ENCODE measurements at regions not wholly inside any gene's neighbourhood (a gene's known extent, or its start where the extent isn't known, plus 50 kb on each side); places are given as distances from the start of the nearest gene placed in this dataset.

DNA sequence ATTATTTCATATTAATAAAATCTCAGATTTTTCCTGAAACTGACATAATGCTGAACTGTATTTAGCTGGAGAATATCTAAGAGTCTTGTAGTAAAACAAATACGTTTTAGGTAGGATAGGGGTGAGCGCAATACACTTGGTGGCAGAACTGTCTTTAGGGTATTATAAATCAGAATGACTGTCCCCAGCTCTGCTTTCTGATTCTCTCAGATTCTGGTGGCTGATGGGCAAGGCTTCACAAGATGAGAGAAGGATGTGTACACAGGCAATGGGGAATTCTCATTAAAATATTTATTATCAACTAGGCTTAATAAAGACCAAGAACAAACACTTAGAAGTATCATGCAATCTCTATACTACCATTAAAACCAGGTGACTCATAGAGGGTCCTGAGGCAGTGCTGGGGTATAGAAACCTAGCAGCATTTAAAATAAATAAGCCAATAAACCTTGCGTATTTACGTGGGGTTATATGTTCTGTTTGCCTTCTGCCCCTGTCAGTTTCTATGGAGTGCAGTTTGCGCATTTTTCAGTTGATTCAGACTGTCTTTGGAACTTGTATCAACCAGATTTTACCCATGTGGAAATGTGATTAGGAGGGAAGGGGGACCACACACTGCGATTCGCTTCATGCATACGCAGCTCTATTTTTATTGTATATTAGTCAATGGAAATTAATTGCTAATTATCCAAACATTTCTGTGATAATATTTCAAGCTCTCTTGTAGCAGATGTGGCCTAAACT, 1150.7 kb upstream of the WWC1 start:
- DNase-seq (ENCODE audit: low spot score): no peak

DNA sequence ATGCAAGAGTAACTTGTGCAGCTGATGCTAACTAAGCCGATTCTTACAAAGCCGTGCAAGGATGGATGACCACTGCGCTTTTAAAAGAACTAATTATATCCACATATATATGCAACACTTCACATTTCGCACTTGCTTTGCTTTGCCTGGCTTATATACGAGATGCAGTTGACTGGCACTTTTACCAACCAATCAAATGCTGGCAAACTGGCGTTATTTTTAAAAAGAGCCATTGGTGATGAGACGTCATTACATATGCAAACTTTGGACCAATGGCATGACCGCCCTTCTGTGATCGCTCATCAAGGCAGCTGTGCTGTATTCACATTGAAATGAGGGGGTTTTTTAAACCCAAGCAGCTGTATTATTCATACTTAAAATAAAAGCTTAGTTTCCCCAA, 1147.7 kb upstream of the WWC1 start:
- DNase-seq (ENCODE audit: low spot score): peak; percentile 4

DNA sequence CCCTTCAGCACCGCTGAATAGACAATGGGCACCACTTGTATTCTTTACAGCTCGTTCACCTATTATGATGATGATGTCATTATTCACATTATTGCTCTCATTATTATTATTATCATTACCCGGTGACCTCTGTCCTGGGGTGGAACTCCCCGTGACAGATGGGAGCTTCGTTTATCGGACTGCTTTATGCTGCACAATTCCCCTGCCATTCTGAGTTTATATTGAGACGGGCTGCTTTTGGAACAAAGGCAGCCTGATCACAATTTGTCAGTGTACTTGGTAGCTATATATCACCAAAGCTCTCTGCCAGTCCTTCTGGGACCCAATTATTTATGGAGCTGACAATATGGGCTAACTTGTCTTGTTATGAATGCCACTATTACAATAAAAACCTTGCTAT, 1145.6 kb upstream of the WWC1 start:
- no peak for DNase-seq (ENCODE audit: low spot score)

DNA sequence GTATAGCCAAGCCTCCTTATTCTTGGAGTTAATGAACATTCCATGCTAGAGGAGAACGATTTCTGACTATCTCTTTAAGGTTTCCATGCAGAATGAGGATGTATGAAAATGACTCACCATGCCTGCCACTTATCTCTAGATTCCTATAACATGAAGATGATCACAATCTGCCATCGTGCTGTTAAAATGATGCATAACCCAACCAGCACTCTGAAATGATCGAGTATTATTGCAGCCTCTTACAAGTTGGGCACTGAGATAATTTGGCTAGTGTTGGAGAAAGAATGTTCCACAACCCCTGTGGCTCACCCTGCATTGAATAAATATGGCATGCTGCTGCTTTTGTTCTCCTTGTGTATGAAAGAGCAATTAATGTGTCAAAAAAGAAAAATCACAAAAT, 1143.6 kb upstream of the WWC1 start:
- DNase-seq (ENCODE audit: low spot score): no peak

DNA sequence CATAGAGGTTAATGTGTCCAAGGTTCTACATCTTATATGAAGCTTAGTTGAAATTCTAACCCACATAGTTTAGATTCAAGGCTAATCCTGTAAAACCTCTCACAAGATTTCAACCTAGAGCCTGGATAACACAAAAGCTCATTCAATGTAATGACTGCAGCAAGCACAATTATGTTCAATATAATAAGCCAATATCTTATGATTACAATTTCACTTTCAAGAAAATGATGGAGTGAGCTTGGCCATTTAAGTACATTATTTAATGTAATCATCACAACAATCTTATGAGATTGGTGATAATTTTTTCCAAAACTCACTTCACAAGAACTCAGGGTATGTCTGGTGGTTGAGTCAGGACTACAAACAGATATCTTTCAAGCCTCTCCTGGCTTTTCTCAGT, 1140.8 kb upstream of the WWC1 start:
- no peak for DNase-seq (ENCODE audit: low spot score)

DNA sequence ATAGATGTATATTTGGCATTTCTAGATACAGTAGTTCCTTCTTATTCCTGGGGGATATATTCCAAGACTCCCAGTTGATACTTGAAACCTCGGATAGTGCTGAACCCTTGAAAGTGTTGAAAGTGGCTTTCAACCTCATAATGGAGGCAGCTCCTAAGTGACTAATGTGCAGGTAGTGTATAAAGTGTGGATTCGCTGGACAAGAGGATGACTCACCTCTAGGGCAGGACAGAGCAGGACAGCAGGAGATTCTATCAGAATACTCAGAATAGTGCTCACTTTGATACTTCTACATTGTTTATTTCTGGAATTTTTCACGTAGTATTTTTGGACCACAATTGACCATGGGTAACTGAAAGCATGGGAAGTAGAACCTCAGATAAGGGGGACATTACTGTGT, 1138.9 kb upstream of the WWC1 start:
- no peak for DNase-seq (ENCODE audit: low spot score)

DNA sequence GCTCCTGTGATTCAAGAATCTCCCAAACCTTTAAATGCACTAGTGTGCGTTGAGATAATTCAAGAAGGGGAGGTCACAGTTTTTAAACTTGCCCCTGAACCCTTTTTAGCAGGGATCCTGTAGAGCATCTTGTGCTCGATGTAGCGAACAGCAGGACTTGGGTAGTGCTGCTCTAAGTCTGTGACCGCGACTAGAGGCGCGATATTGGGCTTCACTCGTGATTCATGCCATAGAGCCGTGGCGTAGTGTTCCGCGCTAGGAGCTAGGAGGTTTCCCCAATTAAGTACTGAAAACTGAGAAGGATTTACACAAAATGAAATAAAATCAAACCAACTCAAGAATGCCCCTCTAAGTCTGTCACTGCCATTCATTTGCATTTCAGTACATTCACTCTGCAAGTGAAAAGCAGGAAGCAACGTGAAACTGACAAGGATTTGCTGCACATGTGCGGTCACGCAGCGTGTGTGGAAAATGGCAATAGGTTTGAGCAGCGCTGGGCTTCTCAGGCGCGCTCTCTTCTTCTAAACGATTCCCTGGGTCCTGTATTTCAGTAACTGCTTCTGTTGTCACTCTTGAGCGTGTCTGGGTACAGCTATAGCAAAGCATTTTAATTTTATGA, 1135.9 kb upstream of the WWC1 start:
- DNase-seq (ENCODE audit: low spot score): no peak

DNA sequence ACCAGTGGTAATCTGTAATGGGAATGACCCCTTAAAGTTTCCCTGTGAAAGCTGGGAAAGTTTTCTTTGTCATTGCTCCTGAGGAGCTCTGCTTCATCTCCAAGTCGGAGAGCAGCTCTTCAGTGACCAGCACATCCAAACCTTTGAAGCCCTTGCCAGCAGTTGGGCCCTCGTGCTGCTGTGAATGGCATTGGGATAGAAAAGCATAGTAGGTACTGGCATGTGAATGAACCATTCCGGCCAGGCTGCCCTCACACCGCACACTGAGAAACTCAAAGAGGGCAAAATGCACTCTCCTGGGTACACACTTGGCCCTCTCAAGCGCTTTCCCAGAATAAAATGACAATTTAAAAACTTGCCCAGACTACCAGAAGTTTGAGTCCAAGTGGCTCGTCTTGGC, 1135.0 kb upstream of the WWC1 start:
- DNase-seq (ENCODE audit: low spot score): peak; percentile 4

DNA sequence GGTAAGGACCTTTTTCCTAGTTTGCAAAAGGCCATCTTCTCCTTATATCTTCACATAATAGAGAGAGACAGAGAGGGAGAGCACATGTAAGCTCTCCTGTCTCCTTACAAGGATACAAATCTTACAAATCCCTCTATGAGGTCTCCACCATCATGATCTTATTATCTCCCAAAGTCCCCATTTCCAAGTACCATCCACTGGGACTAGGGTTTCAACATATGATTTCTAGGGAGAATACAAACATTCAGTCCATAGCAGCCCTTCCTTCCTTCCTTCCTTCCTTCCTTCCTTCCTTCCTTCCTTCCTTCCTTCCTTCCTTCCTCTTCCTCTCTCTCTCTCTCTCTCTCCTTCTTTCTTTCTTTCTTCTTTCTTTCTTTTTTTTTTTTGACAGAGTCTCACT, 1132.9 kb upstream of the WWC1 start:
- DNase-seq (ENCODE audit: low spot score): no peak

DNA sequence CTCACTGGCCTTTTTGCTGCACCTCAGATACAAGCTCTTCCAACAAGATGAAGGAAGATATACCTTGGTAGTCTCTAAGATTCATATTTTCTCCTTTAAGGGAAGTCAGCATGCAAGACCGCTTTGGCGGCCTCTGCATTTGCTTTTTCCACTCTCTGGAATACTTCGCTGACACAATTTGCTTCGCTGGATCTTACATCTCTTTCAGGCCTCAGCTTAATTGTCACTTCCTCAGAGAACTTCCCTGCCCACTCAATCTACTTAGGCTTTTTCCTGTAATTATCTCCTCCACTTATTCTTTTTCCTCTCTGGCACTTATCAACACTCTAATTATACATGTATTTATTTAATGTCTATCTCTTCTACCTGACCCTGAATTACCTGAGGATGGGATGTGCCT, 1131.1 kb upstream of the WWC1 start:
- DNase-seq (ENCODE audit: low spot score): no peak

DNA sequence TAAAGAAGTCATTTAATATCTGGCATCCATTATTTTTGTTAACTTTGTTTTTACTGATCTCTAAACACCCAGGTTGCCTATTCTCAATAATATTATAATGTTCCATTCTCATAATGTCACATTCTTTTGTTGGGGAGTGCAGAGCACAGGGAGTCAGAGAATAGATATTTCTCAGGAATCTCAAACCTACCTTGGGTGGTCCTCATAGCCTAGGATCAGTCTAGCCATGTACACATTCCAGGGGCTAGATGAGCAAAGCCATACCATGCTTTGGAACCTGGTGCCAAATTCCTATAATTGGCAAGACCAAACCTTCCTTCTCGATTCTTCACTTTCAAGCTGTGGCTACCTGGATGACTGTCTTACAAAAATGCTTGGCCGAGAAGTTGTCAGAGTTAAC, 1124.7 kb upstream of the WWC1 start:
- DNase-seq (ENCODE audit: low spot score): no peak

DNA sequence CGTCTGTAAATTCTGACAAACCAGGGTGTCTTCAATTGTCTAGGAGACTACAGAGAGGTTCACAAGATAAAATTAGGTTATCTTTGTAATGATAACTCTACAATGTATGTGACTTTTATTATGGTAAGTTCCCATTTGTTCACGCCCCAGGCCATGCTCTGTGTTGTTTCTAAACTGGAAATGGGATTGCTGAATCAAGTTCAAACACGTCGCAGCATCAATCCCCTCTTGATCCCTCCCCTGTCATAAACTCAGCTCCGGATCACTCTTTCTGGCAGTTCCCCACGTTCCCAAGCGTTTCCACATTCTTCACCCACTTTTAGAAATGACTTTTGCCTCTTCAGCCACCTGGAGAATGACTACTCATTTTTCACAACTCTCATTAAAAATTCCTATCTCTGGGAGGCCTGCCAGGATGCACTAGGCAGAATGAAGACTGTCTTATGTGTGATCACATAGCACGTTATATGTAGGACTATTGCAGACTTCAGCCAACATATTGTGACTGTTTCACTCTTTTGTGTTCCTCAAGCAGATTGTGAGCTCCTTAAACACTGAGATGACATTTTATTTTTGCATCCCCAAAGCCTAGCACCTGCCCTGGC, 1124.2 kb upstream of the WWC1 start:
- DNase-seq (ENCODE audit: low spot score): no peak

DNA sequence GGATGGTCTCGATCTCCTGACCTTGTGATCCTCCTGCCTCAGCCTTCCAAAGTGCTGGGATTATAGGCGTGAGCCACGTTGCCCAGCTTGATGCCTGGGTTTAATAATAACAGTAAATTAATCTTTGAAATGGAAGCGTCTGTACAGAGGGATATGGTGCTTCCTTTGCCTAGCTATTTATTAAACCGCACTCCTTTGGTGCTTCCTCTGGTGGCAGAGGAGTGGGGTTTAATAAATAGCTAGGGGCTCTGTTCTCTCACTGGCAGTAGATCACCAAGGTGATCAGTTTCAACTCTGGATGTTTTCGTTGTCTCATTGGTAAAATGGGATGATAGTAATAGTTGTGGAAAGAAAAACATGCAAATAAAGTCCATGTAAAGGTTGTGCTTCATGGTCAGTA, 1122.5 kb upstream of the WWC1 start:
- no peak for DNase-seq (ENCODE audit: low spot score)

DNA sequence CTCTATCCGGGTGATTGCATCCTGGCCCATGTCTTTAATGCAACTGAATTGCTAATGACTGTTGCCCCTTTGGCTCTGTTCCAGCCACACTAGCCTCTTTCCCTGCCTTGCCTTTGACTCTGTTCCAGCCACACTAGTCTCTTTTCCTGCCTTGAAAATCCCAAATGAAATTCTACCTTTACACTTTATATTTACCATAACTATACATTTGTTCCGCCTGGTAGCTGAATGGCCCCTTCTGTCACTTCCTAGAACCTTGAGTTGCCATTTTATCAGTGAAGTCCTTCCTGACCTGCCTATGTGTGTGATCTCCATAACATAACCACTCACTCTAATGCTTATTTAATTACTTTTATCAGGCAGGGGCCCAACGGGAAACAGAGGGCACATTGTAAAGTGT, 1120.4 kb upstream of the WWC1 start:
- DNase-seq (ENCODE audit: low spot score): no peak

DNA sequence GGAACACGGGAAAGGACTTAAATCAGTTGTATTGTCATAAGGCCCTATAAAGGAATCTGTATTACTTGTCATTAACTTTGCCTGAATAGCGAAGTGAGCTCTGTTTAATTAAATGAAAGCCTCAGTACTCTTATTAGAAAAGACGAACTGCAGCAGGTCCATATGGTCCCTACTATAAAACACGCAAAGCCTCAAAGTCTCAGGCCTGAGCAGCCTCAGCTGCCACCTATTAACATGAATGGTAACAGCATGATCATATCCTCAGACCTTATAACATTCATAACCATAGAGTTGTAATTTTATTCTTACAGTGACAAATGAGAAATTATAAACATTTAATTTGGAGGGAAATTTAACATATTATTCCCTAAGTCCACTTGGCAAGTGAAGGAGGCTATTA, 1113.7 kb upstream of the WWC1 start:
- DNase-seq (ENCODE audit: low spot score): no peak

DNA sequence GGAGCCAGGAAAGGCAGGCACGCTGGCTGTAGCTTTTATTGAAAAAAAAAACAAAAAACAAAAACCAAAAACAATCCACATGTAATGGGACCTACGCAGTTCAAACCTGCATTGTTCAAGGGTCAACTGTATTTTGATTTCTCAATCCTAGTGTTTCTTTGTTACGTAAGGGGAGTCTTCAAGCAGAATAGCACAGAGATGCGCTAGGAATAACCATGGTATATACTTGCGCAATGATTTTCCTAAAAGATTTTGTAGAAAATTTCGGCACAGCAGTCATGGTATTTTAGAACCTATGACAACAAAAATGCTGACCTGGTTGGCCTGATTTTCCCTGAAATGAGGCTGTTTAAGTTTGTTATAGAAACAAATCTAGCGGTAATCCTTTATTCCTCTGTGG, 1110.5 kb upstream of the WWC1 start:
- DNase-seq (ENCODE audit: low spot score): no peak

DNA sequence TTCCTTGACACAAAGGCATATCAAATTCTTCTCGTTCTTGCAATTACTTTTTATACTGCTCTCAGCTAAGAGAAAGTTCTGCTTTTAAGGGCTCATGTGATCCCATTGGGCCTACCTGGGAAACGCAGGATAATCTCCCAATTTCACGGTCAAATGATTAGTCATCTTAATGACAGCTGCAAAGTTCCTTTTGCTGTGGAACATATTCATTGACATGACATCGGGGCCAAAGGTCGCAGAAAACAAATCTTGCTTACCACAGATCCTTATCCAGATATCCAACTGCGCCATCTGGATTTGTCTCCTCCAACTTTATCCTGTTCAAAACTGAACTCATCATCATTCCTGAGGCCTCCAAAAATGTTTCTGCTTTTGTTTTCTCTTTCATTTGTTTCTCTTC, 1085.6 kb upstream of the WWC1 start:
- DNase-seq (ENCODE audit: low spot score): no peak

DNA sequence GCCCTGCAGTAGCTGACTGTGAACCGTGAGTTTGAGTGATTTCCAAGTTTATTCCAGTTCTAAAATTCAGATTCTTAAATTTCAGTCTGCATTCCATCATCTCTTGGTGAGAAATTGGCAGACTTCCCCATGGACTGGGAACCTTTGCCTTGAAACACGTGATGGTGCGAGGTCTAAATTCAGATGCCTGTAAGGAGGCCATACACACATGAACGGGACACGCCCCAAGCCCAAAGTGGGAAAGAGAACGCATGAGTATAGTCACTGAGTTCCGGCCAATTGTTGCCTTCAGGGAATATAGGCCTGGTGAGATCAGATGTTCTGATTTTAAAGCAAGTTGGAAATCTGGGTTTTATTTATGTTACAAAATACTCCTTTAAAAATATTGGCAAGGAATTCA, 1084.4 kb upstream of the WWC1 start:
- DNase-seq (ENCODE audit: low spot score): no peak

DNA sequence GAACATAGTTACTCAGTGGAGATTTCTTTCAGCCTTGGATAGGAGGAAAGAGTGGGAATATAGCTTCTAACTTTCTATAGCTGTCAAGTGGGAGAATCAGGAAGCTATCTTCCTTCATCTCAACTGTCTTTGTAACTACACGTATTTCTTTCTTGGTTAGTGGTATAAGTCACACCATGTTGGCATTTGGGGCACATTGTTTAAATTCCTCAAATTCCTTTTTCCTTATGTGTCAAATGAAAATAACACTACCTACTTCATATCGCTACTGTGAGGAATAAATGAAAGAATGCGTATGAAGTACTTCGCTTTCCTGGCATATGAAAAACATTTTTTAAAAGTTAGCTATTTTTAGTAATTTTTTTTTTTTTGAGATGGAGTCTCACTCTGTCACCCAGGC, 1082.5 kb upstream of the WWC1 start:
- no peak for DNase-seq (ENCODE audit: low spot score)

DNA sequence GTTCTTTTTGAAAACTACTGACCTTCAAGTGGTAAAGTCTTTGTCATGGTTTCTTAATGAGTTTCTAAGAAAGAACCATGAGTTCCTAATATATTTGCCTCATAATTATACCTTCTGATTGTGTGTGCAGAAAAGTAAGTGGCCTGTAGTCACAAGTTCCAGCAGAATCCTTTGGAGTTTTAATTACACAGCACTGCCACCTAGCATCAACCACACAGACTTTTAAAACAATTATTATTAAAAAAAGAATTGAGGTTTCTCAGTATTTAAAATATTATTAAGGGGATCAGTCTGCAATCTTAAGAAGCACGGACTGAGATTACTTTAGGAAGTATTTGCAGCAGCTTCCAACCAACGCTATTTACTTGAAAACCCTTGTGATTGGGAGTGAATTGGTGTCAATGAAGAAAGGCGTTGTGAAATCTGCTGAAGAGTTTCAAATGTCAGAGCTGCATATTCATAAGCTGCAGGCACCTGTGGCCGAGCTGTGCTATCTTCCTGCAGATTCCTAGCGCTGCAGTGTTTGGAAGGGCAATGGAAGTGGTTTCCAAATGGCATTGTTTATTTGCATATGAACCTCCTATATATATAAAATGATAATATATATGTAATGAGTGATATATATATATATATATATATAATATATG, 1074.2 kb upstream of the WWC1 start:
- DNase-seq (ENCODE audit: low spot score): peak; percentile 20

DNA sequence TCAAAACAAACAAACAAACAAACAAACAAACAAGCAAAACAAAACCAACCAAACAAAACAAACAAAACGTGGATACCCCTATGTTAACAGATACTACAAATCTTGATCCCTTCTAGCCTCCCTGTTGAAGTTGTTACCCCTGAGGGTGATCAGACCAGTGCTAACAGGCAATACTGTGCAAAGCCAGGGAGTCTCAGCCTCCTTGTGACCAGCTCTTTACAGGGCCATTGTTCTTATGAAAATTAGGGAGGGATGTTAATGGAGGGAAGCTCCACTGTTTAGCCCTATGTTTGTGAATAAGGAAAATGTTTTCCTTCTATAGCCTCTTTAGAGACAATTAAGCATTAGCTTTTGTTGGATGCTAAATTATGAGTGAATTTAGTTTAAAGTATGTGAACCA, 1072.1 kb upstream of the WWC1 start:
- no peak for DNase-seq (ENCODE audit: low spot score)

DNA sequence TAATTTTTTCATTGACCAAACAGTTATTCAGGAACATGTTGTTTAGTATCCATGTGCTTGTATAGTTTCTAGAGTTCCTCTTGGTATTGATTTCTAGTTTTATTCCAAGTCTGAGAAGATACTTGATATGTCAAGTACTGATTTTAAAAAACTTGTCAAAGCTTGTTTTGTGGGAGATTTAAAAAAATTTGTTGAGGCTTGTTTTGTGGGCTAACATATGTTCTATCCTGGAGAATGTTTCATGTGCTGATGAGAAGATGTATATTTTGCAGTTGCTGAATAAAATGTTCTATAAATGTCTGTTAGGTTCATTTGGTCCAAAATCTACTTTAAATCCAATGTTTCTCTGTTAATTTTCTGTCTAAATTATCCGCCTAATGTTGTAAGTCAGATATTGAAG, 1065.1 kb upstream of the WWC1 start:
- no peak for DNase-seq (ENCODE audit: low spot score)

DNA sequence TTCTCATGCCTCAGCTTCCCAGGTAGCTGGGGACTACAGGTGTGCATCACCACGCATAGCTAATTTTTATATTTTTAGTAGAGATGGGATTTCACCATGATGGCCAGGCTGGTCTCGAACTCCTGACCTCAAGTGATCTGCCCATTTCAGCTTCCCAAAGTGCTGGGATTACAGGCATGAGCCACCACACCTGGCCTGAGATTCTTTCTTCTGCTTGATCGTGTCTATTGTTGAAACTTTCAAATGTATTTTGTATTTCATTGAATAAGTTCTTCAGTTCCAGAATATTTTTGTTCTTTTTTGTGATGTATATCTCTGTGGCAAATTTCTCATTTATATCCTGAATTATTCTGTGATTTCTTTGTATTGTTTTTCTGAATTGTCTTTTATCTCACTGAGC, 1063.3 kb upstream of the WWC1 start:
- no peak for DNase-seq (ENCODE audit: low spot score)
